ENCODE measurements at regions not wholly inside any gene's neighbourhood (a gene's known extent, or its start where the extent isn't known, plus 50 kb on each side); places are given as distances from the start of the nearest gene placed in this dataset.

DNA sequence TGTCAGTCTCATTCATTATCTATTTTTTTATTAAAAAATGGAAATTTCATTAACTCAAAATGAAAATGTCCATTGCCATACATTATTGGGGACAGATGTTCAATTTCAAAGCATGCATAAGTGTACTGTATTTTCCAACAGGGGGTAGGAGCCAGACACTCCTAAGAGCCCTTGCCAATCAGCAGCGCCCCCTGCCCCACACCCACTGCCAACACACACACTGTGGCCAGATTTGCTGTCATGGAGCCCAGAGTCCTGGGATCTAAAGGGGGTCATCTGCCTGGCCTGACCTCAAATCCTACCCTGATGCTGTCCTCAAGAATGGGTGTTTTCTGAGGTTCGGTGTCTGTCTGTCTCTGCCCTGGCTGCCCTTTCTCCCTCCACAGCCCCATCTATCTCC, 162.2 kb upstream of the TWIST2 start:
- TF ChIP-seq, protein P1, sequence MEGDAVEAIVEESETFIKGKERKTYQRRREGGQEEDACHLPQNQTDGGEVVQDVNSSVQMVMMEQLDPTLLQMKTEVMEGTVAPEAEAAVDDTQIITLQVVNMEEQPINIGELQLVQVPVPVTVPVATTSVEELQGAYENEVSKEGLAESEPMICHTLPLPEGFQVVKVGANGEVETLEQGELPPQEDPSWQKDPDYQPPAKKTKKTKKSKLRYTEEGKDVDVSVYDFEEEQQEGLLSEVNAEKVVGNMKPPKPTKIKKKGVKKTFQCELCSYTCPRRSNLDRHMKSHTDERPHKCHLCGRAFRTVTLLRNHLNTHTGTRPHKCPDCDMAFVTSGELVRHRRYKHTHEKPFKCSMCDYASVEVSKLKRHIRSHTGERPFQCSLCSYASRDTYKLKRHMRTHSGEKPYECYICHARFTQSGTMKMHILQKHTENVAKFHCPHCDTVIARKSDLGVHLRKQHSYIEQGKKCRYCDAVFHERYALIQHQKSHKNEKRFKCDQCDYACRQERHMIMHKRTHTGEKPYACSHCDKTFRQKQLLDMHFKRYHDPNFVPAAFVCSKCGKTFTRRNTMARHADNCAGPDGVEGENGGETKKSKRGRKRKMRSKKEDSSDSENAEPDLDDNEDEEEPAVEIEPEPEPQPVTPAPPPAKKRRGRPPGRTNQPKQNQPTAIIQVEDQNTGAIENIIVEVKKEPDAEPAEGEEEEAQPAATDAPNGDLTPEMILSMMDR (IDR thresholded peaks at IDR 0.05) = no peak
- TF ChIP-seq TCF7L2 (IDR thresholded peaks at IDR 0.05; ENCODE audit: low read depth, low read length) = no peak
- no peak for TF ChIP-seq POLR2AphosphoS5 (IDR thresholded peaks at IDR 0.05; ENCODE audit: low read depth, low read length)
